HG02571 (cell line): ENCODE measurements at regions not wholly inside any gene's neighbourhood (a gene's known extent, or its start where the extent isn't known, plus 50 kb on each side); places are given as distances from the start of the nearest gene placed in this dataset.
"Not testable (repeated sequence)": the region's sequence is repeated elsewhere in the genome, so short reads cannot be mapped to it uniquely, and the experiment has no call there.

Experiments used
- ATAC-seq: cut with Tn5 transposase; IDR thresholded peaks from one replicate; pipeline ENCODE4 v1.9.1; 2021; ENCODE audit warnings: mild to moderate bottlenecking, moderate library complexity; ENCODE audit not compliant: unreplicated experiment

DNA sequence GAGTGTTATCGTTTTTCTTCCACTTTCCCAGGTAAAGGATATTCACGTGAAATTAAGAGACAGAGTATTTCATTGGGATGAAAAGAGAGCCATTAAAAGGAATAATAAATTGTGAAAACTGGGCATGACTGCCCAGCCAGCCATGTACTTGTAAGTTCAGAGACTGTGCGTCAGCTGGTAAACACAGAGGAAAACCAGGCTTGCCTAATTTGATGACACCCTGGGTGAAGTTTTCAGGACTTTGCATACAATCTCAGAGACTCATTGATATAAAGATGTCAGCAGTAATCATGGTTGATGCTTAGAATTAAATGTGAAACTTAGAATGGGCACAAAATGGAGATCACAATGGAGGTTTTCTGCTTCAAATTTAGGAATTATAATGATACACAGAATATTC lies 153.5 kb upstream of the ZEB2 start:
- ATAC-seq: no peak

DNA sequence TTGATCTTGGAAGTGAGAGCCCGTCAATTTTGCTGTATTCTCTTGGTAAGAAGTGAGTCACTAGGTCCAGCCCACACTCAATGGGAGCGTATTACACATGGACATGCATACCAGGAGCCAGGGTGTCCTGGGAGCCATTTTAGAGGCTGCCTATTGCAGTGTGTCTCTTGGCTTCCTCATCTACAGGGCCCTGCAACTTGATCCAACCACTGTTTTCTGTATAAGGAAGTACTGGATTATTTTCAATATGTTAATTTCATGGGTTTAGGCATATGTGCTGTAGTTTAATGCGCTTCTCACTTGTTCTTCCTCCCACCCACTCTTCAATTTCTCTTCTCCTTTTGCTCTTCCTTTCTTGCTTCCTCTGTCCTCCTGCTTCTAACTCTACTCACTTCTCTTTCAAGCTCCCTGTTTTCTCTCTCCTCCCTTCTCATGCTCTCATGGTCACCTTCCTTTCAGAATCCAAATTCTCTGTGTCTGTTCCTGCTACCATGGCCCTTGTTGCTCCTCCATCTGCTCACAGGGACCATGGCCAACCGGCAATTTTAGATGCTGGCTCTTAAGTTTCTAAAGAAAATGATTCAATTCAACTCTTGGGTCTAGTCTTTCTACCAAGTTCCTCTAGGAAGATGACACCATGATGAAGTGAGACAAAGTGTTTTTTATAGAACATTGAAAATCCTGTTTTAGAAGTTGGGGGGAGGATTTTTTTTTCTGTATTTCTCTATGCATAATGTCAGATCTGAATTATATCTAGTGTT lies 152.0 kb upstream of the ZEB2 start:
- ATAC-seq: no peak

DNA sequence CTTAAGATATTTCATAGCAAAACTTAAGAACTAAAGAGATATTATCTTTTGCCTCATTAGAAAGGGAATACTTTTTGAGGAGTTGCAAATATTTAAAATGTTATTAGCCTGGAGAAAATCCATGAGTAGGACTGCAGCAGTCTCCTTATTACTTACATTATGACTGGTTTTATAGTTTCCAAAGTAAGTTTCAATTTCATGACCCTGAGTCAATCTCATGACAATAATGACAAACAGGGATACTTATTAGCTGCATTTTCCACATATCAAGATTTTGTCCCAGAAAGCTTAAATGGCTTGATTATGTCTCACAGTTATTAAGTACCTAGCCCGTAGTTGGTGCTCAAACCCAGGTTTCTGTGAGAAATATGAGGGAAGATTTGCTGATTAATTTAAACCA lies 150.8 kb upstream of the ZEB2 start:
- no peak for ATAC-seq

DNA sequence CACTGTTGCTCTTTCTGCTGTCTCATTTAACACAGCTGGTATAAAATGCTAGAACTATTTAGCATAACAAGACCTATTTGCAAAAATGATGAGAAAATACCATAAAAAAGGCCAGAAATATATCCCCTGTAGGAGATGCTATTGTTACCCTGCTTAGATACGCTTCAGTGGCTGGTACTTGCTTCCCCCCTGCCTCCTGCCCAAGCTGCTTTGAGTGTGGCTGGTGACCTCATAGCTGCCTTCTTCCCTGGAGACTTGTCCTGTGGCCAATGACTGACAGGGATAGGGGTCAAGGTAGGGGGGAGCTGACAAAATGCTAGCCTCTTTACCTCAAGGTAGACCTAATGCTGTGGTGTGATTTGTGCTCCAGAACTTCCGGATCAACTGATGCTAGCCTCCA lies 150.2 kb upstream of the ZEB2 start:
- no peak for ATAC-seq

DNA sequence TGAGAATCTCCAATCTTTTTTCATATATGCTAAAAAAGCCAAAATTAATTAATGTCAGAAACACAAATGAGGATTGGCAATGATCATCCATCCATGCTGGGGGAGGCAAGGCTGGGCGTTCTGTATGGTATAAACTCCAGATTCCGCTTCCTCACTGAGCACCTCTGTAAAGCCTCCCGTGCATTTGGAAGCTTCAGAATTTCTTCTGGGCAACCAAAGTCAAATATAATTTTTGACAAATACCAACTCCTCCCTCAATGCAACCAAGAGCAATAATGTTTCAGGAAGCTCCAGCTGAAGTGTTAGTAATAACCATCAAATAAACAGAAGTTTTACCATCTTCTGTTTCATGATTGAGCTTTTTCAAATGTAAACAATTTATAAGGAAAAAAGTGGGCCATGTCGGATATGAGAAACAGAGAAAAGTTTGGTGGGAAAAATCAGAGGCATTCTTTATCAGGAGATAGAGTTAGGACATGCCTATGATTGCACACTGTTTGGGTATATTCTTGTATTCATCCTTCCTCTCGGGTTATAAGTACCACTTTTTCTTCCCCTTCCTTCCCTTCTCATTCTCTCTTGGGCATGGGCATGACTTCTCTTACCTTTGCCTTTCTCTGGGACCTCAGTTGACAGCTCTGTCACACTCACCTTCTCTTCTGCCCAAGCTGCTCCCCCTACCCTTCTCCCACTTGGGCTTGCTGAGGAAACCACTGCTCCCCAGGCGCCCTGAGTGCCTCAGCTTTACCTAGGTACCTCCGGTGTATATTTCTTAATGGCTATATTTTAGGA lies 149.5 kb upstream of the ZEB2 start:
- ATAC-seq: no peak

DNA sequence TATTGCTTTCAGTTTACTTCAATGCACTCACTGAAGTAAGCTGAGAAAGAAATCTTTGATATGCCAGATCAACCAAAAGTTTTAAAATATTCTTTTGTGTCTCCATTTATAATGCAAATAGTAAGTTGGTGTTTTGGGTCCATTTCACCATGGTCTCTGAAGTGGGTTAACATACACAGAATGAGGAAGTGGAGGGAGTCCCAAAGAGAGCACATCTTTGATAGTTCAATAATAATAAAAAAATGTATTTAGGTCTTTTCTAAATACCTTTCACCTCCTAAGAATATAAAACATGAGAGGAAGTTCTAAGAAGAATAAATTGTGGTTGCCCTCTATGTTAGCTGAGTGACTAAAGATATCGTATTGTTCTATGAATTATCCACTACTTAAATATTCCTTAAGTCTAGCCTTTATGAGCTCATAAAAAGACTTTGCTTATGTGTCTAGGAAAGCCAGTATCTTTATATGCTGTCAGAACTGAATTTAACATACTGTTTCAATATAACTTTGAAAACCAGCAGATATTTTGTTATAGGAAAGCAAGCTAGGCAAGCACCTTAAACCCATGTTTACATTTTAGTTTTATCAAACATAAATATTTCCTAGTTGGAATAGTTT lies 148.7 kb upstream of the ZEB2 start:
- ATAC-seq: no peak

DNA sequence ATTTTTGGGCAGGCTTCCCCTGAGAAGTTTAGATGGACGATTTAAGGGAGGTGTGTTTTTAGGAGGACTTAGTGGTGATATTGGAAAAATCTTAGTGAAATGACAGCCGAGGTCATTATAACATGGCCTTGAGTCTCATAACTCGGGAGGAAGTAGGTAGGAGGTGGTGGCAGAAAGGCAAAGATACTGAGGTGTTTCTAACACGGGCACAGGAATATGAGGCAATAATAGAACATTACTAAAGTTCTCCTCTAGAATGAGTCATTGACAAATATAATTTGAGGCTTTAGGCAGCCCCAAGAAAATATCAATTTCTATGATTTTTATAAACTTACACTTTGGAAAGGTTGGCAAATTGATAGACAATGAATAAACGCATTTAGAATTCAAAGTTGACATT lies 146.1 kb upstream of the ZEB2 start:
- ATAC-seq: no peak

DNA sequence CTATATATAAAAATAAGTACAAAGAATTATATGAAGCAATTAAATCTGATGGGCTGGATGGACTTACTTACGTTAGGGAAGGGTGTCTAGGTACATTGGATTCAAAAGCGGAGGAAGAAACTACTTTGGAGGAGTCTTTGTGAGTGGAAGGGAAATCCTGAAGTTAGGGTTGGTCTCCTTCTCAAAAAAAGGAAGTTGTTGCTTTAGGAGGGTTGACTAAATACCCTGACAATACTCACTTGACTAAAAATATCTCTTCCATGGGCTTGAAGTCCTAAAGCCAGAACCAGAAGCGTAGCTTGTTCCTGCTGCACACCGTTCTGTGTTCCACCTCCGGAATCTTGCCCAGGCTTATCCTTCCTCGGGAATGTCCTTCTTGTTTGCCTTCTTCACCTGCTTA lies 143.3 kb upstream of the ZEB2 start:
- no peak for ATAC-seq

DNA sequence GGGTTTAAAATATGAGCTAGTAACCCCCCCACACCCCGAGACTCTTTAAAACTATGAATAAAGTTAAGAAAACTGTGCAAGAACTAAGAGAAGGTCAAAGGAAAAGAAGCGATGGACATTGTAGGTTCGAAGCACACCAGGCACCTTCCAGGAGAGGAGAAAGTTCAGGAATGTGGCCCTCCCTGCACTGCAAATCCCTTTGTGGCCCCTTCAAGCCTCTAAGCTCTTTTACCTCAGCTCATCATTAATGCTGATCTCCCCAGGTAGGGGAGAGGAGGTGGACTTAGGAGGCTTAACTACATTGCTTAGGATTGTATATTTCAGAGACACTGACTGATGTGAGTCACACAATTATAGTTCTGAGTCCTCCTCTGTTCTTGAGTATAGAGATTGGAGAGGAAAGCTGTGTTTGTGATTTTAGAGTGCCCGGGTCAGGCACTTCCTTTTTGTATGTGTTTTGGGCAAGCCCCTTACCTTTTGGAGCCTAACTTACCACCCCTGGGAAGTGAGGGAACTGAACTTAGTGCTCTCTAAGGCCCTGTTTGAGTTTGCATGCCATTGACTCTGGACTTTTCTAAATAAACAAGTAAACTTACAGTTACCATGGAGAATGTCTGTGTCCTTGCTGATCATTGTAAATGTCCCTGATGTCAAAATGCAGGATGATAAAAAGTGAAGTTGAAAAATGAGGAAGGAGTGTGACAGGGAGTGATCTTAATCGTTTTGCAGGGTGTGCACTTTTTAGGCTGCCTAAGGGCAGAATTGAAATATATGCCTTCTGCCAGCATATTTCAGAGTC lies 140.8 kb upstream of the ZEB2 start:
- no peak for ATAC-seq

DNA sequence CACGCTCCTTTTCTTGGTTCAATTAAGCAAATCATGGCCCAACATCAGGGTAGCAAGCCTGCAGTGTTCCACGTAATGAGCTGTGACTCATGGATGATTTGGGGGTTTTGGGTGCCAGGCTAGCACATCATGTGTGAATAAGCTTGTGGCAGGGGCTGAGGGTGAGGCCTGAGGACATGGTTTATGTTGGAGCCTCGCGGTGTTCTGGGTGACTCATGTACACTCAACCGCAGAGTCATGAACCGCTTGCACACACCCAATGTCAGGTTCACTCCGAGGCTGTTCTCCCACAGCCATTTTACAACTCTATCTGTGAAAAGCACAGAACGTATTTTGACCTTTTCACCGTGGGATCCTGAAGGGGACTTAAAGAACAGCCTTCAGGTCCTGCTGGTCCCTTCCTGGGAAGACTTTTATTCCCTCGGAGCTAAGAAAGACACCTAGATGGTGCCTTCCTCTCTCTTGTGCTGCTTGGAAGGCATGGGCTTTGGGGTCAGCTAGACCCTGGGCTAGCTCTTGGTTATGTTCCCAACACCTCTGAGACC lies 139.9 kb upstream of the ZEB2 start:
- no peak for ATAC-seq

DNA sequence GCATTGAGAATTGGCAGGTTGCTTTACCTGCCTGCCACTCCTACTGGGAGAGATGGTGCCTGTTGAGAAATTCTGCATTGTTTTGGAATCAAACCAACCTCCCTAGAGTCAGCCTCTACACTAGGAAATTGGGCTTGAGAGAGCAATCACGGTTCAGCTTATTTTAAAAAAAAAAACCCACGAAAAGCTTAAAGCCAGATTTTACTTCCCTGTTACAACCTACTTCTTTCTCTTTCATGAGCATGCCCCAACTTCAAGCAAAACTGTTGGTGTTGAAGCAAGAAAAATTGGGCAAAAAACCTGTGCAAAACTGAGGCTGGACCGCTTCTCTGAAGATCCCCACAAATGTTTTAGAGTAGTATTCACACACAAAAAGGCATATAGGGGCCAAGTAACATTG lies 134.6 kb upstream of the ZEB2 start:
- ATAC-seq: no peak

DNA sequence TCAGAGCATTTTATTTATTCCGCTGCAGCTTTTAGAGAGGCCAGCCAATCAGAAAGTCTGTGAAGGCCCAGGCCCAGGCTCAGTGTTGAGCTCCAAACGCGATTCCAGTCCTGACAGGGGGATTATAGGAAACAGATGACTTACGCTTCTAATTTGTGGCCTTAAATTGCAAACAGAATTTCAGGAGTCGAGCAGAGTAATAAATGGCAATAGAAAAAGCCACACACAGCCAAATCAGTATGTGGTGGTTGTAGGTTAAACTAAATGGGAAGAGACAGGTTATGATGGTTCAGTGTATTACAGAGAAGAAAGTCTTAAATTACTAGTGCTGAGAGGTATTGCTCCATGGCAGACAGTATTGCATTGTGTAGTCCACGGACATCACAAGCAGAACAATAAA lies 131.0 kb upstream of the ZEB2 start:
- no peak for ATAC-seq

DNA sequence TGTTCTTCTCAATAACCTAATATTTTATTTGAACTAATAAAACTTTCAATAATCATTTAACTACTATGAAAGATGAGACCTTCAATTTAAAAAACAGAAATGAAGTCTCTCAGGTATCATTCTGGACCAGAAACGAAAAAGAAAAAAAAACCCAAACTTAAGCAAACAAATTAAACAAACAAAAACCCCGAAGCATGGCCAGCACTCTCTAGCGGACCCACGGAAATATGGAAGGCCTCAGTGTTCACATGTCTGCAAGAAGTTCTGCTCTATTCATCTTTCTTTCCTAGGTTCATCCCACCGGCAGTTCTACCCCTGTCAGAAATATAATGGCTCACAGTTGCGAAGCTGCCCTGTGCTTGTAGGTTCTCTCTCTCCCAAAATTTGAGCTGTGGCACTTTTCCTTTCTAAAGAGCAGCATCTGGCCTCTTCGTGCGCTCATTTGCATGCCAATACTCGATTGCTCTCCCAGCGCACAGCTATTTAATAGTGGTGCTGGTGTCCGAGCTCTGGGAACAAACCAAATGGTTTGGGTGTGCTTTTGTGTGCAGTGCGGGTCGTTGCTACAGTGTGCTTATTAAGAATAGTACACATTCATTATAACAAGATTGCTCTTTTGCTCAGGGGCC lies 129.0 kb upstream of the ZEB2 start:
- ATAC-seq: no peak

DNA sequence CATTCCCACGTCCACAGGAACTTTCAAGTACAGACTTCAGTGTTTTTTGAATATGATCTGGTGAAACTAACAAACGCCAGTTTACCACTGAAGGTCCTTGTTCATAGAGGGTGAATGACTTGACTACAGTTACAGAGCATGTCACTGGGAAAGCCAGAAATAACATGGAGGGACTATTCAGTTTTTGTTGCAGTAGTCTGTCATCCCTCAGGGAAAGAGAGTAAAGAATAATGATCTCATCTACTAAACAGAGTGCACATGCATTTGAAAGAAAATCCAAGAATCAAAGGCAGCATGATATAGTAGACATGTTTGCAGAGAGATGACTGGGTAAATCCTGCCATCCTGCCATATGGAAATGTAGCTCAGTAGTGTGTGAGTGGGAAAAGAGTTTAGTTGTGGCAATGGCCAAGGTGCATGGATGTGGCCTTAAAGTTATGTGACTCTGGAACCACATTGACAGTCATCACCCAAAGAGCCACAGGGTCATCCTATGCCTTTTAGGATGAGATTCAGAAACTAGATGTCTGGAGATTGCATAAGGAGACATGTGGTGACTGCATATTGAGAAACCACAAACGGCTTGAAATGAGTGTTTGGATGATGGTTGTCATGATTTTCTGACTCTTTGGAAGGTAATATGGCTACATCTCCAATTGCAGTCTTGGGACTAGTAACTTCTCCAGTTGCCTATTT lies 125.3 kb upstream of the ZEB2 start:
- no peak for ATAC-seq

DNA sequence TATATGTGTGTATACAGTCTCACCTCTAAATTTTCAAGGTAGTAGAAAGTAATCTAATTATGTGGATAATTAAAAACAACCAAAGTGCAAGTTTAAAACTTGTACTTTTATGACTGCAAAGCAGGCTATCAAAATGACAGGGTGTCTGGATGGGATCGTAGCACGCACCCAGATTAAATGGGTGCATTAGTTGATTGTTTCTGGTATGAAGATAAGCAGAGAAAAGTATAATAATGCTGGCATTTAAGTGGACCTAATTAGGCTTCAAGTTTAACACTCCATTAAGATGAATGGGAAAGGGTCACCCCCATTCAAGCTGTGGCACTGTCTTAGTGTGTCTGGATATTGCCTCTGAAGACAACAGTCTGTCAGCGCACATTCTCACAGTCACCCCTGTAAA lies 124.6 kb upstream of the ZEB2 start:
- no peak for ATAC-seq

DNA sequence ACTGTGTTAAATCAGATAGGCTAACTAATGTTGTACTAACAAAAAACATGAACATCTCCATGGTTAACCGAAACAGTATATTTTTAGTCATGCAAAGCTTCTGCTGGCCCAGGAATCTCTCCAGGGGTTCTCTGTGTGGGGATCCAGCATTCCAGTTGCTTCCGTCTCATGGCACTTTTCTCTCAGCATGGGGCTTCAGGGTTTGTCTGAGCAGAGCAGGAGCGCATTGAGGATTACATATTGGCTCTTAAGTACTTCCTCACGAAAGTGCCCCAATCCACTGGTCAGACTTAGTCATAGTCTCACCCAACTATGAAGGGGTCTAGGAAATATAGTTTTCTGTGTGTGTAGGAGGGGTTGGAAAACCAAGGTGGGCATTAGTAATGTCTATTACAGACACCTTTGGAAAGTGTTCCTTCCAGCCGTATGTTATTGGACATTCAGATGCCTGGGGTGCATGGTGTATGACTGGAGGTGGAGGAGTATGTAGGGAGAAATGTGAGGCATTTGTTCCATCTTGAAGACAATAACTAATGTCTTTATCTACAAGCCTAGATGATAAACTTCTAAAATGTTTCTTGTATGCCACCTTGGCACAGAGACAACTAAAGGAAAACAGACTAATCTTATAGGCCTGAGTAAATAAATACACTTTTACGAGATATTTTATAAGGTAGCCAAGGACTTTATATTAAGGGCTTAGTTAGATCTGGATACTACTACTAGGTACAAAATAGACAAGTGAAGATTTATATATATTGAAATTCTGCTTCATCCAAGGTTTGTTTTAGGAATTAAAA lies 123.8 kb upstream of the ZEB2 start:
- no peak for ATAC-seq

DNA sequence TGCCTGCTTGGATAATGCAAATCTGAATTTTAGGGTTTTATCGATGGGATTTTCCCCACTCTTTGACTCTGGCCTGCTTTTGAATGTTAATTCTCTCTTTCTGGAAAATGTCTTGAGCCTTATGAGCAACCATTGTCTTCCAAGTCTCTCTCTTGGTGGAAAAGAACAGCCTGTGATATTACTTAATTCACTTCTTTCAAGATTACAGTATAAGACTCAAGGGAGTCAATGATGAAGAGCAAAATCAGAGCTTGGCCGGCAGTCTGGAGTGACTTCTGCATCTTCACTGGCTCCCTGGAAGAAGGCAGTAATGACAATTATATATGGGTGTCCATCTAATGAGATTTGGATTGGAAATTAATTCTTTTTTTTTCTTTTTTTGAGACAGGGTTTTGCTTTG lies 122.9 kb upstream of the ZEB2 start:
- ATAC-seq: no peak

DNA sequence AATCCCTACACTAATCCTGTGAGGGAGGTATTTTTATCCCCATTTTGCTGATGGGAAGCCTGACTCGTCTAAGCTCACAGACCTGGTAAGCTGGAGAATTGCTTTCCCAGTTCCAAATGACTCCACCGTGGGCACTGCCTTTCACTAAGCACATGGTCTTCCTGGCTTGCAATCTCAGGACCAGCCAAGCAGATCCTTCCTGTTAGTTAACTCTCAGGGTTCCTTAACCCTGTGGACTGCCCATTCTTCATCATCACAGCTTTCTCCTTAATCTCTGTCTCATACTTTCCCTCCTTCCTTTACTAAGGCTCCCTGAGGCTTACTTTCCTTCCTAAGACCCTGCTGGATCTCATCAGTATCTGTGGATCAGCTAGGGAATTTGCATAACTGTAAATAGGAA lies 122.2 kb upstream of the ZEB2 start:
- no peak for ATAC-seq

DNA sequence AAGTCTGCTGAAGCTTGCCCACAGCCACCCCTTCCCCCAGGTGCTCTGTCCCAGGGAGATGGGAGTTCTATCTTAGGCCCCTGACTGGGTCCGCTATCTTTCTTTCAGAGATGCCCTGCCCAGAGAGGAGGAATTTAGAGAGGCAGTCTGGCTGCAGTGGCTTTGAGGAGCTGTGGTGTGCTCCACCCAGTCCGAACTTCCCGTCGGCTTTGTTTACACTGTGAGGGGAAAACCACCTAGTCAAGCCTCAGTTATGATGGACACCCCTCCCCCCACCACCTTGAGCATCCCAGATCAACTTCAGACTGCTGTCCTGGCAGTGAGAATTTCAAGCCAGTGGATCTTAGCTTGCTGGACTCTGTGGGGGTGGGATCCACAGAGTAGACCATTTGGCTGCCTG lies 118.3 kb upstream of the ZEB2 start:
- not testable (repeated sequence) for ATAC-seq
